ENCODE measurements at regions not wholly inside any gene's neighbourhood (a gene's known extent, or its start where the extent isn't known, plus 50 kb on each side); places are given as distances from the start of the nearest gene placed in this dataset.

- H2AFZ ChIP-seq = no peak overlapping the region
- 38% methylated on average over 3 of the region's 3 CpGs for WGBS (ENCODE audit: low lambda C conversion rate, missing lambda C conversion rate)
- H4K20me1 ChIP-seq (ENCODE audit: insufficient read depth, poor library complexity, severe bottlenecking) = no peaks in the 10 kb centered on the region
- no peaks in the 10 kb centered on the region for H3K36me3 ChIP-seq (replicated peaks; ENCODE audit: insufficient read depth, low read depth)
- DNase-seq (ENCODE audit: low spot score) = peak; percentile 36
- no peaks in the 10 kb centered on the region for H3K9me3 ChIP-seq (ENCODE audit: low read depth)
- TF ChIP-seq EZH2 (IDR thresholded peaks at IDR 0.05; ENCODE audit: borderline replicate concordance) (no peak), EZH2phosphoT487 (IDR thresholded peaks at IDR 0.05; ENCODE audit: low read depth, severe bottlenecking, unreplicated experiment) (no peak)
- TF ChIP-seq, protein P1, sequence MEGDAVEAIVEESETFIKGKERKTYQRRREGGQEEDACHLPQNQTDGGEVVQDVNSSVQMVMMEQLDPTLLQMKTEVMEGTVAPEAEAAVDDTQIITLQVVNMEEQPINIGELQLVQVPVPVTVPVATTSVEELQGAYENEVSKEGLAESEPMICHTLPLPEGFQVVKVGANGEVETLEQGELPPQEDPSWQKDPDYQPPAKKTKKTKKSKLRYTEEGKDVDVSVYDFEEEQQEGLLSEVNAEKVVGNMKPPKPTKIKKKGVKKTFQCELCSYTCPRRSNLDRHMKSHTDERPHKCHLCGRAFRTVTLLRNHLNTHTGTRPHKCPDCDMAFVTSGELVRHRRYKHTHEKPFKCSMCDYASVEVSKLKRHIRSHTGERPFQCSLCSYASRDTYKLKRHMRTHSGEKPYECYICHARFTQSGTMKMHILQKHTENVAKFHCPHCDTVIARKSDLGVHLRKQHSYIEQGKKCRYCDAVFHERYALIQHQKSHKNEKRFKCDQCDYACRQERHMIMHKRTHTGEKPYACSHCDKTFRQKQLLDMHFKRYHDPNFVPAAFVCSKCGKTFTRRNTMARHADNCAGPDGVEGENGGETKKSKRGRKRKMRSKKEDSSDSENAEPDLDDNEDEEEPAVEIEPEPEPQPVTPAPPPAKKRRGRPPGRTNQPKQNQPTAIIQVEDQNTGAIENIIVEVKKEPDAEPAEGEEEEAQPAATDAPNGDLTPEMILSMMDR (IDR thresholded peaks at IDR 0.05; ENCODE audit: poor library complexity) = no peak
- no peaks in the 10 kb centered on the region for H3K79me2 ChIP-seq
- H3K4me2 ChIP-seq = no peak overlapping the region
- no peak overlapping the region for H3K4me3 ChIP-seq
- H3K9me2 ChIP-seq (replicated peaks; ENCODE audit: insufficient read depth) = no peaks in the 10 kb centered on the region
- H3K27me3 ChIP-seq = no peaks in the 10 kb centered on the region
- H3K4me1 ChIP-seq (ENCODE audit: insufficient read depth) = peaks cover 4% of the 10 kb centered on the region
- peak overlapping the region; percentile 41 for H3K27ac ChIP-seq
These were observed 424.2 kb upstream of the CNTNAP2 start for GRCh38 chr7:145692237-145692950.

DNA sequence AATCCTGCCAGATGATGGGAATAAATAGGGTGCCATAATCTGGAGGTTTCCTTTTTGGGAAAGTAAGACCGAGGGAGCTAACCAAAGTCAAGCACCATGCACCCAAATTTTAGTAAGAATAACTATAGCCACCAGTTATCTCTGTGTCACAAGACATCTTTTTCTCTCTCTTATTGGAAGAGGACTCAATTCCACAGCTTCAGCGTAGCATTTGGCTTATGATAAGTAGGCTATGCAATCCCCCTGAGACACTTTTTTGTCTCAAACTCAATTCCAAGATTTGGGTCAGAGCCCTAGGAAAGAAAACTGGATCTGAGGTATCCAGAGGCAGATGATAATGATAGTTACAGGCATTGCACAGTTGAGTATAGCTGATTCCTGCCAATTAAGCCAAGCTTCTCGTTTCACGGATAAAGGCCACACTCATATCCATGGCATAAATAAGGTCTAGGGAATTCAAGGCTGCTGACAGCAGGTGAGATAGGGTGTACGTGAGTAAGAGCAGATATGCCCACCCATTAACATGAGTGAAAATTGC, 425.2 kb upstream of the CNTNAP2 start:
- H3K36me3 ChIP-seq (replicated peaks; ENCODE audit: insufficient read depth, low read depth) = no peaks in the 10 kb centered on the region
- H3K27me3 ChIP-seq = no peaks in the 10 kb centered on the region
- no peak overlapping the region for H3K27ac ChIP-seq
- H2AFZ ChIP-seq = no peak overlapping the region
- 92% methylated on average over 5 of the region's 5 CpGs for WGBS (ENCODE audit: low lambda C conversion rate, missing lambda C conversion rate)
- no peak overlapping the region for H3K4me2 ChIP-seq
- no peaks in the 10 kb centered on the region for H3K9me2 ChIP-seq (replicated peaks; ENCODE audit: insufficient read depth)
- no peaks in the 10 kb centered on the region for H4K20me1 ChIP-seq (ENCODE audit: insufficient read depth, poor library complexity, severe bottlenecking)
- H3K79me2 ChIP-seq = no peaks in the 10 kb centered on the region
- H3K4me1 ChIP-seq (ENCODE audit: insufficient read depth) = peaks cover 4% of the 10 kb centered on the region
- H3K9me3 ChIP-seq (ENCODE audit: low read depth) = no peaks in the 10 kb centered on the region
- H3K4me3 ChIP-seq = no peak overlapping the region
- DNase-seq (ENCODE audit: low spot score) = no peak
- TF ChIP-seq, protein P1 (IDR thresholded peaks at IDR 0.05; ENCODE audit: poor library complexity) = no peak
- no peak for TF ChIP-seq EZH2phosphoT487 (IDR thresholded peaks at IDR 0.05; ENCODE audit: low read depth, severe bottlenecking, unreplicated experiment)

GRCh38 chr7:145681646-145682045, 435.0 kb upstream of the CNTNAP2 start:
- no peak for DNase-seq (ENCODE audit: low spot score)
- no peak overlapping the region for H3K4me2 ChIP-seq
- no peaks in the 10 kb centered on the region for H4K20me1 ChIP-seq (ENCODE audit: insufficient read depth, poor library complexity, severe bottlenecking)
- no peaks in the 10 kb centered on the region for H3K36me3 ChIP-seq (replicated peaks; ENCODE audit: insufficient read depth, low read depth)
- no peak overlapping the region for H3K4me3 ChIP-seq
- TF ChIP-seq EZH2phosphoT487 (IDR thresholded peaks at IDR 0.05; ENCODE audit: low read depth, severe bottlenecking, unreplicated experiment) (no peak), EZH2 (IDR thresholded peaks at IDR 0.05; ENCODE audit: borderline replicate concordance) (no peak)
- TF ChIP-seq, protein P1 (IDR thresholded peaks at IDR 0.05; ENCODE audit: poor library complexity) = no peak
- H2AFZ ChIP-seq = no peak overlapping the region
- WGBS (ENCODE audit: low lambda C conversion rate, missing lambda C conversion rate) = 90% methylated on average over 3 of the region's 3 CpGs
- no peaks in the 10 kb centered on the region for H3K79me2 ChIP-seq
- H3K27me3 ChIP-seq = no peaks in the 10 kb centered on the region
- H3K4me1 ChIP-seq (ENCODE audit: insufficient read depth) = no peaks in the 10 kb centered on the region
- no peaks in the 10 kb centered on the region for H3K9me3 ChIP-seq (ENCODE audit: low read depth)
- H3K9me2 ChIP-seq (replicated peaks; ENCODE audit: insufficient read depth) = no peaks in the 10 kb centered on the region
- H3K27ac ChIP-seq = no peak overlapping the region
